HG02870 (cell line): ENCODE measurements at regions not wholly inside any gene's neighbourhood (a gene's known extent, or its start where the extent isn't known, plus 50 kb on each side); places are given as distances from the start of the nearest gene placed in this dataset.
"Not testable (repeated sequence)": the region's sequence is repeated elsewhere in the genome, so short reads cannot be mapped to it uniquely, and the experiment has no call there.

ENCODE experiments used
- ATAC-seq: cut with Tn5 transposase; IDR thresholded peaks from one replicate; pipeline ENCODE4 v1.9.1; 2021; ENCODE audit warnings: mild to moderate bottlenecking, moderate library complexity; ENCODE audit not compliant: unreplicated experiment

GRCh38 chr4:58075724-58076123 is 965.5 kb upstream of the IGFBP7 start:
- ATAC-seq, result no peak

GRCh38 chr4:58074382-58074781 is 964.2 kb upstream of the IGFBP7 start:
- ATAC-seq, result no peak

GRCh38 chr4:58070726-58071125 is 960.5 kb upstream of the IGFBP7 start:
- ATAC-seq, result no peak

GRCh38 chr4:58064653-58065052 is 954.5 kb upstream of the IGFBP7 start:
- no peak for ATAC-seq

GRCh38 chr4:58063404-58064160 is 953.4 kb upstream of the IGFBP7 start:
- no peak for ATAC-seq

- ATAC-seq, result no peak
These were observed 951.8 kb upstream of the IGFBP7 start for GRCh38 chr4:58061967-58062366.

- no peak for ATAC-seq
These were observed 940.3 kb upstream of the IGFBP7 start for GRCh38 chr4:58050439-58050838.

- ATAC-seq, result no peak
These were observed 938.3 kb upstream of the IGFBP7 start for GRCh38 chr4:58048491-58048890.

GRCh38 chr4:58042176-58042575 is 932.0 kb upstream of the IGFBP7 start:
- no peak for ATAC-seq

- ATAC-seq, result no peak
These were observed 883.8 kb upstream of the IGFBP7 start for GRCh38 chr4:57993944-57994343.

- no peak for ATAC-seq
These were observed 879.2 kb upstream of the IGFBP7 start for GRCh38 chr4:57989430-57989829.

- no peak for ATAC-seq
These were observed 875.0 kb upstream of the IGFBP7 start for GRCh38 chr4:57985161-57985560.

- no peak for ATAC-seq
These were observed 870.9 kb upstream of the IGFBP7 start for GRCh38 chr4:57981123-57981522.

- no peak for ATAC-seq
These were observed 864.6 kb upstream of the IGFBP7 start for GRCh38 chr4:57974821-57975220.

GRCh38 chr4:57973819-57974218 is 863.6 kb upstream of the IGFBP7 start:
- no peak for ATAC-seq

GRCh38 chr4:57971261-57971660 is 861.1 kb upstream of the IGFBP7 start:
- no peak for ATAC-seq

GRCh38 chr4:57966987-57967760 is 857.0 kb upstream of the IGFBP7 start:
- no peak for ATAC-seq

GRCh38 chr4:57965431-57965830 is 855.2 kb upstream of the IGFBP7 start:
- not testable (repeated sequence) for ATAC-seq

- no peak for ATAC-seq
These were observed 835.1 kb upstream of the IGFBP7 start for GRCh38 chr4:57945298-57945697.

GRCh38 chr4:57943682-57944081 is 833.5 kb upstream of the IGFBP7 start:
- no peak for ATAC-seq

GRCh38 chr4:57937326-57937725 is 827.1 kb upstream of the IGFBP7 start:
- not testable (repeated sequence) for ATAC-seq

GRCh38 chr4:57926311-57926710 is 816.1 kb upstream of the IGFBP7 start:
- ATAC-seq, result no peak
